ENCODE measurements at regions not wholly inside any gene's neighbourhood (a gene's known extent, or its start where the extent isn't known, plus 50 kb on each side); places are given as distances from the start of the nearest gene placed in this dataset.
"Not testable (repeated sequence)": the region's sequence is repeated elsewhere in the genome, so short reads cannot be mapped to it uniquely, and the experiment has no call there.

DNA sequence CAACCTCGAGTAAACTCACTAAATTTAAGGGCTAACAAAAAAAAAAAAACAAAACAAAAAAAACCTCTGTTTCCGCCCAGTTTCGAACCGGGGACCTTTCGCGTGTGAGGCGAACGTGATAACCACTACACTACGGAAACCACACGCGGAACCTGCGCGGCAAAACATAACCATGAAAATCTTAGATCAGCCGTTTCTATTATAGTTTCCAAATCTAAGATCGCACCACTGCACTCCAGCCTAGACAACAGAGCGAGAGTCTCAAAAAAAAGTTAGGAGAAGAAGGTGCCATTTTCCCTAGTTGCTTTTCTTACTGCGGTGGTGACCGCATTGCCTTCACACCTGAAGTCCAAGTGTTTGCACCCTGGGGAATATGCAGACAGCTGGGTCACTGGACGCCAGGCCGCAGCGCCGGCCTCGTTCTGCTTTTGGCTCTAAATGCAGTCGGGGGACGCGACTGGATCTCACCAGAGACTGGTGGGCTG lies 167.8 kb downstream of the FAM72C start:
- H3K36me3 ChIP-seq; H3K4me1 ChIP-seq; H3K9me3 ChIP-seq; in situ Hi-C loops (cut with MboI; ENCODE audit: low sequenced_read_pairs in 4 of 4); DNase-seq; H3K27ac ChIP-seq; intact Hi-C loops (cut with DNase I; ENCODE audit: low total_unique reads); H3K27me3 ChIP-seq; ATAC-seq: not testable (repeated sequence)
- peak overlapping the region in 1 of 4 donors; percentile 33 for H3K4me3 ChIP-seq

DNA sequence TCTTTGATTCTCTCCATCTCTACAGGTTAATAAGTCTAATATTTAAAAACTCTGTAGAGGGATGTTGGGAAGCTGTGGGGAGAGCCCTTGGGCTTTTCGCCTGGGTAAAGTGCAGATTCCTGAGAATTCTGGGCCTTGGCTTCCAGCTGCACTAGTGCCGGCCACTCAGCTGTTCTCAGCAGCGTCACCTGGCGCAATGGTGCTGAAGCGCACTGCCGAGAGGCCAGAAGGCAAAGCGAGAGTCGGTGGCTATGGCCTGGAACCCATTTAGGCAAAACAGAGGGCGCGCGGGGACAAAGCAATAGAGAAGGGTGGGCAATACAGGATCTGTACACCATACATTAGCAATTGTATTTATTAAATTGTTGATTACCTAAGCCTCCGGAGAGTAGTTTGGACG lies 168.7 kb downstream of the FAM72C start:
- H3K27me3 ChIP-seq; H3K9me3 ChIP-seq; H3K4me1 ChIP-seq; H3K36me3 ChIP-seq; DNase-seq; H3K4me3 ChIP-seq; H3K27ac ChIP-seq; ATAC-seq; intact Hi-C loops (cut with DNase I; ENCODE audit: low total_unique reads); in situ Hi-C loops (cut with MboI; ENCODE audit: low sequenced_read_pairs in 4 of 4): not testable (repeated sequence)

DNA sequence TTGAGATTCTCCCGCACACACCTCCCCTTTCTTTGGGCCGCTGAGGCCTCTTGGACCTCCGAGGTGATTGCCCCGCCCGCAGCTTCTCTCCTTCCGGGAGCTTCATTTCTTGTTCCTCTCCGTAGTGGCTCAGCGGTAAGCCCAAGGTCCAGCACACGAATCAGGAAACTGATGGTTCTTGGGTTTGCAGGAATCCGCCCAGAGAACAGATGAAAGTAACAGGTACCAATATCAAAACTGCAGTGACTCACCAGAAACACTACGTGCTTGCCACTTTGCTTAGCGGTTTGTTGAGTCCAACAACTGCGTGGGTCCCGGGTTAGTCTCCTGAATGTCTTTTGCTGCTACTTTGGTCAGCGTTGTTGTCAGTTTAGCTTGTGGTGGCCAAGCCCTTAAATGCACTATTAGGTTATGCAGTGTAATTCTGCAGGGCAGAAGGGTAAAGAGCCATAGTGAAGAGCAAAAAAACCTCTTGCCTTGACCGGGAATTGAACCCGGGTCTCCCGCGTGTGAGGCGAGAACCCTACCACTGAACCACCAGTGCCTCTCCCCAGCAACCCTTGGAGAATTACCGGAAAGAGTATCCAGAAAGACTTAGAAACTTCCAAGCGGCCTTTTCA lies 172.1 kb downstream of the FAM72C start:
- DNase-seq; H3K4me1 ChIP-seq; H3K27ac ChIP-seq; H3K4me3 ChIP-seq; H3K27me3 ChIP-seq; intact Hi-C loops (cut with DNase I; ENCODE audit: low total_unique reads); H3K36me3 ChIP-seq; H3K9me3 ChIP-seq; ATAC-seq; in situ Hi-C loops (cut with MboI; ENCODE audit: low sequenced_read_pairs in 4 of 4): not testable (repeated sequence)

DNA sequence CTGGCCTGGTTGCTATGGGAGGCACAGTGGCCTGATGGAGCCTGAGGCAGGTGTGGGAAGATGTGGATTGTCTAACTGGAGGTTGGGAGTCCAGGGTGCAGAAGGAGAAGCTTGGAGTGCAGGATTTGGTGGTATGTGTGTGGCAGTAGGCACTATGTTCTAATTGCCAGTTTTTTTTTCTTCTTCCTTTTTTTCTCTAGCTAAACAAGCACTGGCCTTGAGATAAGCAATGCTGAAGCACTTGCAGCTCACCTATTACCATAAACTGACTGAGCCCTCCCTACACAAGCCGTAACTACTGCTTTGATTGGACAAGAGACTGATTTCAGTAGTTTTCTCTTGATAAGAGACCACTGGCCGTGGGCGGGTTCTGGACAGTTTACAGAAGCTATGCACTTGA lies 175.4 kb downstream of the FAM72C start:
- H3K4me1 ChIP-seq; H3K4me3 ChIP-seq; H3K9me3 ChIP-seq; intact Hi-C loops (cut with DNase I; ENCODE audit: low total_unique reads); H3K27me3 ChIP-seq; in situ Hi-C loops (cut with MboI; ENCODE audit: low sequenced_read_pairs in 4 of 4); H3K36me3 ChIP-seq; H3K27ac ChIP-seq; DNase-seq; ATAC-seq: not testable (repeated sequence)

DNA sequence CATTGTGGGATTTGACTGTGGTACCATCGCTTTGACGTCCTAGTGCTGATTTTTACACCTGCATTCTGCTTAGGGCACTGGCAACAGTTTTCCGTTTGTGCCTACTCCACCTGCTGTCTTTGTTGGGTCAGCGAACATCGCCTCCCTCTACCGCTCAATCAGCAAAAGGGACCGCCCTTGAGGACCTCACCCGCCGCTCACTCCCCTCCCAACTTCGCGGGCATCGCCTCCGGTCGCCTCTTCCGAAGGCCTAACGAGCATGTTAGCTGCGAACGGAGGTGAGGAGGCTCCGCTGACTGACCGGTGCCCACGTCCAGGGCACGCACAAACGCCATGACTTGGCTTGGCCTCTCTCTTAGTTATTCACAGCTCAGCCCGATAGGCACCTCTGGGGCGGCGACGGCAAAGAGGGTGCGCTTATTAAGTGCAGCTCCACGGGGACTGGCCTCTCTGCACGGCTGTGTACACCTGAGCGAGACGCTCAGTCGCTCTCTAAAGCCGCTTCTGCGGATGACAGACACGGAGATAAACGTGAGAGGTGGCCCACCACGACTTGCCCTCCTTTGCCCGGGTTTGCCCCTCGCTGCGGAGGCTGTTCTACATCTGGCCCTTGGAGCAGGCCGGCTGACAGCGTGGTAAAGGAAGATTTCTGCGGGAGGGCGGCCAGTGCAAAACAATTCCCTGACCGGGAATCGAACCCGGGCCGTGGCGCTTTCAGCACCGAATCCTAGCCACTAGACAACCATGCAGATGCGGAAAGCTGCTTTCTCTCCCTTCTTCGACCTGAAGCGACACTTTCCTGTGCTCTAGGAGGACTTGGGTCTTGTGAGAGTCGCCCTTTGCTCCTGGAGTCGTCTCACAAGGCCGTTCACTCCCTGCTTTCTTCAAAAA lies 179.5 kb downstream of the FAM72C start:
- H3K9me3 ChIP-seq; intact Hi-C loops (cut with DNase I; ENCODE audit: low total_unique reads); in situ Hi-C loops (cut with MboI; ENCODE audit: low sequenced_read_pairs in 4 of 4); H3K36me3 ChIP-seq; H3K27ac ChIP-seq; H3K27me3 ChIP-seq; H3K4me3 ChIP-seq; DNase-seq; ATAC-seq; H3K4me1 ChIP-seq: not testable (repeated sequence)

DNA sequence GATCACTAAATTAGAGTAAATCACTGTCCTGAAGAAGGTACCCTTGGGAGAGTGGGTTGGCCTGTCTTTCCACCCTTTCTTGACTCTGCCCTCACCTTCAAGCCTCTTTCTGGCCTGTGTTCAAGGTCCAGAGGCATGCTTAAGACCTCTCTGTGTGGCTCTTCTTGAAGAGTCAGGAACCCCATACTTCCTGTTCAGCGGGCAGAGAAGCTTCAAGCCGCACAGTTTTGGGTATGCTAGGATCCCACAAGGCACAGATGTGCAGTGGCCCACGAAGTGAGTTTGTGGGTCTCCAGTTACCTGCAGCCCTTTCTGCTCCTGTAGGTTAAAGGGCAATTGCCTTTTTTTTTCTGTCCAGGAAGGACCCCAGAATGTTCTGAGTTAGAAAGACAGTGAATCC lies 185.4 kb downstream of the FAM72C start:
- DNase-seq, result not testable (repeated sequence)

DNA sequence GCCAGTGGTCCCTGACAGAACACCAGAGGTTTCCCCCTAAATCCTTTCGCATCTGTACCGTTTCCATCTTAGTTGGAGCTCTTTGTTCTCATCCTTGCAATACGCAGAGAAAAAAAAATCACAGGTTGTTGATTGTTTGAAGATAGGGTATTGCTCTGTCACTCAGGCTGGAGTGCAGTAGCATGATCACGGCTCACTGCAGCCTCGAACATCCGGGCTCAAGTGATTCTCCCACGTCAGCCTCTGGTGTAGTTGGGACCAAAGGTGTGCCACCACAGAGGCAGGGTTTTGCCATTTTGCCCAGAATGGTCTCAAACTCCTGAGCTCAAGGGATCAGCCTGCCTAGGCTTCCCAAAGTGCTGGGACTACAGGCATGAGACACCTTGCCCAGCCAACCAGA lies 185.9 kb downstream of the FAM72C start:
- intact Hi-C loops (cut with DNase I; ENCODE audit: low total_unique reads); ATAC-seq: not testable (repeated sequence)

More for the DNA sequence above, 185.4 kb downstream of the FAM72C start:
- in situ Hi-C loops (cut with MboI; ENCODE audit: low sequenced_read_pairs in 4 of 4); ATAC-seq; H3K4me3 ChIP-seq; H3K27me3 ChIP-seq; H3K36me3 ChIP-seq; intact Hi-C loops (cut with DNase I; ENCODE audit: low total_unique reads); H3K9me3 ChIP-seq; H3K27ac ChIP-seq; H3K4me1 ChIP-seq: not testable (repeated sequence)

DNA sequence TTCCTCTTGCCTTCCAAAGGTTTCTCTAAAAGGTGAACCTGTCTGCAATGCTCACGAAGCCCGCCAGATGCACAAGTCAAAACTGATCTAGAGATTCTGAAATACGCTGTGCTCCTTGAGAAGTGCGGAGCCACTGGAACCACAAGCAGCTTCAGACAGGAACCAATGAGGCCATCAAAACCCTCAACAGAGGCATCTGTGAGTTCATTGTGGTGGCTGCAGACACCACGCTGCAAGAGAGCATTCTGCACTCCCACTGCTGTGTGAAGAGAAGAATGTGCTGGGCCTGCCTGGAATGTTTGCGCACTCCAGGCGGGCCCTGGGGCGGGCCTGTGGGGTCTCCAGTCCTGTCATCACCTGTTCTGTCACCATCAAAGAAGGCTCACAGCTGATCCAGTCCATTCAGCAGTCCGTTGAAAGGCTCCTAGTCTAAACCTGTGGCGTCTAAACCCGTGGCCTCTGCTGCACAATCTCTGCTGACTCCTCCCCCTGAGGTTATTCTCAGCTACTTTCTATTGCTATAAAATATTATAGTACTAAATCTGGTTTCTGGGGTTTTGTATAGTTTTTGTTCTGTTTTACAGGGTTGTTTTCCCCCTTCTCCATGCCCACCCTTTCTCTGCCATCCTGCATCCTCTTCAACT lies 187.4 kb downstream of the FAM72C start:
- H3K9me3 ChIP-seq; H3K4me3 ChIP-seq; H3K36me3 ChIP-seq; in situ Hi-C loops (cut with MboI; ENCODE audit: low sequenced_read_pairs in 4 of 4); ATAC-seq; H3K27me3 ChIP-seq; intact Hi-C loops (cut with DNase I; ENCODE audit: low total_unique reads); H3K27ac ChIP-seq; H3K4me1 ChIP-seq; DNase-seq: not testable (repeated sequence)

More for the DNA sequence above, 185.9 kb downstream of the FAM72C start:
- H3K4me1 ChIP-seq; H3K36me3 ChIP-seq; in situ Hi-C loops (cut with MboI; ENCODE audit: low sequenced_read_pairs in 4 of 4); H3K9me3 ChIP-seq; DNase-seq; H3K27ac ChIP-seq; H3K27me3 ChIP-seq; H3K4me3 ChIP-seq: not testable (repeated sequence)

DNA sequence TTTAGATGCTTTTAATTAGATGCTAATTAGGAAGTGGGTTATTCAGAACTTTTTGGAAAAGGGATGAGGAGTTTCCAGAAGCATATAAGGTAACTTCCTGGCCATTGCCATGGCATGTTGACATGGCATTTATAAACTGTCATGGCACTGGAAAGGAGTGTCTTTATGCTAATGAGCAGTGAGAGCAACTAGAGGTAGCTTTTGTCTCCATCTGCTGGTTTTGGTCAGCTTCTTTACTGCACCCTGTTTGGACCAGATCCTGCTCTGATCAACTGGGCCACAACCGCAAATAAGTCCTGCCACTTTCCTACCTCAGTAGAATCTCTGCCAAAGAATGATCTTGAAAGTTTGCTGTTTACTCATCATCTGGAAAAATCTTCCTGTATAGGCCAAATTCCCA lies 193.6 kb downstream of the FAM72C start:
- ATAC-seq; in situ Hi-C loops (cut with MboI; ENCODE audit: low sequenced_read_pairs in 4 of 4): not testable (repeated sequence)

DNA sequence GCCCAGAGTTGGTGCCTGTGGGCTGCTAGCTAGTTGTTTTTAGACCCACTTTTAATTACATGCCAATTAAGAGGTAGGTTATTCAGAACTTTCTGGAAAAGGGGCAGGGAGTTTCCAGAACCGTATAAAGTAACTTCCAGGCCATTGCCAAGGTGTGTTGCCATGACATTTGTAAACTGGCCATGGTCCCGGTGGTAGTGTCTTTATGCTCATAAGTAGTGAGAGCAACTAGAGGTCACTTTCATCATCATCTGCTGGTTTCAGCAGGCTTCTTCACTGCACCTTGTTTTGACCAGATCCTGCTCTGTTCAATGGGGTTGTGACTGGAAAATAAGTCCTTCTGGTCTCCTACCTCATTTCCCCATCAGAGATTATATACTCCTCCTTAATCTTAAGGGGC lies 207.0 kb downstream of the FAM72C start:
- H3K27ac ChIP-seq; intact Hi-C loops (cut with DNase I; ENCODE audit: low total_unique reads); H3K27me3 ChIP-seq; H3K4me3 ChIP-seq; ATAC-seq; DNase-seq; H3K36me3 ChIP-seq; H3K9me3 ChIP-seq; in situ Hi-C loops (cut with MboI; ENCODE audit: low sequenced_read_pairs in 4 of 4); H3K4me1 ChIP-seq: not testable (repeated sequence)

More for the DNA sequence above, 193.6 kb downstream of the FAM72C start:
- H3K9me3 ChIP-seq; intact Hi-C loops (cut with DNase I; ENCODE audit: low total_unique reads); H3K27me3 ChIP-seq; H3K4me3 ChIP-seq; H3K27ac ChIP-seq; H3K36me3 ChIP-seq; DNase-seq; H3K4me1 ChIP-seq: not testable (repeated sequence)

DNA sequence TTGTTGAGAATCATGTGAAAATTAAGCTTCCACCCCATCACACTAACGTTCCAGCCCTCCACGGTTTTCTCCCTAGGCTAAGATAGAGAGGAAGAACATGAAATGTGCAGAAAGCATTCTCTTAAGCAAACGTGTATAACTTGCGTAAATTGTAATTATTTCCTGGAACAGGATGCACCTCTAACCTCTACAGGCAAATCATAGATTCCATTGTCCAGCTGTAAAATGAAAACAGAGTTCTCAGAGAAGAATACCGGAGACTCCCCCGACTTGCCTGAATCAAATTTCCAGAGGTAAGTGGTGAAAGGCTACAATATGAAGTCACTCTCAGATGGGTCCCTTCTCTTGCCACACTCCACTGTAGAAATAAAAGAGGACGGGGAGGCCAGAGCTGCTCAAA lies 211.4 kb downstream of the FAM72C start:
- intact Hi-C loops (cut with DNase I; ENCODE audit: low total_unique reads); DNase-seq; H3K4me3 ChIP-seq; H3K9me3 ChIP-seq; H3K27me3 ChIP-seq; H3K4me1 ChIP-seq; ATAC-seq; H3K36me3 ChIP-seq; H3K27ac ChIP-seq; in situ Hi-C loops (cut with MboI; ENCODE audit: low sequenced_read_pairs in 4 of 4): not testable (repeated sequence)

Data from gastrocnemius medialis (tissue), 4 donors.